CD4-positive, alpha-beta T cell treated with Interleukin-4 for 1 hour (primary cell): ENCODE measurements at regions not wholly inside any gene's neighbourhood (a gene's known extent, or its start where the extent isn't known, plus 50 kb on each side); places are given as distances from the start of the nearest gene placed in this dataset.

ENCODE experiments used
- DNase-seq, 2 donors: peaks; one replicate each; pipeline ENCODE4 v3.0.0-alpha.2; 2020 to 2022

DNA sequence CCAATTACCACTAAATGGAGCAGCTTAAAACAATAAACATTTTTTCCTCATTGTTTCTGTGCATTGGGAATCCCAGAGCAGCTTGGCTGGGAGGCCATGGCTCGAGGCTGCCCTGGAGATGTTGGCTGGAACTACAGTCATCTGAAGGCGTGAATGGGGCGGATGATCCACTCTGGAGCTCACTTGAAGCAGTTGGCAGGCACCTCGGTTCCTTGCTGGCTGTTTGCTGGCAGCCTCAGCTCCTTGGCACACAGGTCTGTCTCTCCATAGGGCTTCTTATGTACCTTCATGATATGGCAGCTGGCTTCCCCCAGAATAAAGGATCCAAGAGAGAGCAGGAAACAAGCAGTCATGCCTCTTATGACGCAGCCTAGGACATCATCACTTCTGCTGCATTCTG is 227.0 kb upstream of the COPS8 start:
- DNase-seq: no peak

DNA sequence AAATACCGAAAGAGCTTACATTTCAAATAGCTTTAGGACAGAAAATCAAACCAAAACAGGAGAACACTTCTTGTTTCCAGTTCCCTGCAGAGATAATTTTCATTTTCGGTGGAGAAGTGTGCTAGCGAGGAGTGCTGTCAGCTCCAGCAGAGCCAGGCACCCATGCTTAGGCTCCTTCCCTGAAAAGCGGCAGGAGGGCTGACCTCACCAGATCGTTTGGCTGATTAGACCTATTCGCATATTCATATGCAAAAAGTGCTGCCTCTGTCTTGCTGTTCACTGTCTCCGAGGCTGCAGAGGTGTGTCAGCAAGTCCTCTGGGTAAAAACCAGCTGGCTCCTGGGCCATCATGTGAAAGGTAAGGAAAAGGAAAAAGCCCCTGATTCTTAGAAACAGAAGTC is 225.8 kb upstream of the COPS8 start:
- DNase-seq: no peak

DNA sequence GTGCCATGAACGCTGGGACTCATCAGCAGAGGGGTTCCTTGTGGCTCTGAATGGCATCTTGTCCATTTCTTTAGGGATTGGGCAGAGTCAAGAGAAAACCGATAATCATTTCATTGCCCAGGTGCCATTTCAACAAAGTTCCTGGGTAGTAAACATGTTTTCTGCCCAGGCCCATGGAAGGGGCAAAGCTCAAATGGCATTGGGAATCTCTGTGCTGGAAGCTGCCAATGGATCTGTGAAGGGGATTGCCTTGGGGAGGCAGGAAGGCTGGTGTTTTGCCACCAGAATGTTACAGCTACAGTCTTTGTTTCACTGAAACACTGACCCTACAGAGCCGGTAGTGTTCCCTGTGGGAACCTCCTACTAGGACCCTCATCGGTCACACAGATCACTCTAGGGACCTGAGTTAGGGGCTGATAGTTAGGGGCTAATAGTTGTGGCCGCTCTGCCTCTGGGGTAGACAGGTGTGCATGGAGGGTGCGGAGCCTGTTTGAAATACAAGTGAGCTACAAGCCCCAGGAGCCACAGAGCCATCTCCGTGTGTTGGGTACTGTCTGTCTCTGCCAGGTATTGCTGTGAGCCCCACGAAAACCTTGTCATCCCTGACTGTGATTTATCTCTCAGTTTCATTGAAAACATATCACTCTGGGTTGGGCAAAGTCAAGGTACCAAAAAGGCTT is 224.4 kb upstream of the COPS8 start:
- DNase-seq: no peak

DNA sequence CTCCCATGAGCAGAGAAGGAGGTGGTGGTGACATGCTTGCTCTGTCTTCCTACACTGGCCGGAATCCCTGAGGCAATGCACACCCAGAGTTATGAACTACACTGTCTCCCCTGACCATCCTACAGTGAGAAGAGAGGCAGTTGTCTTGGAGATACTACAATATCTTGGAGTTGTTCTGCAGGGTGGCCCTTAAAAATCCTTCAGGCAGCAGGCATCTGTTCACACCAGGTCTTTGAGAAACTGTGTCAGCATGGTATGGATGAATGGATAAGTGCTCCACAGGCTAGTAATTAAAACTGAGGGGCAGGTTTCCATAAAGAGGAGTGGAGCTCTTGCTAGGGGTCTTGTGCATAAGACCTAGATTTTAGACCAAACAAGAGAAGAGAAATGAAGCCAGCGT is 223.7 kb upstream of the COPS8 start:
- DNase-seq: no peak

DNA sequence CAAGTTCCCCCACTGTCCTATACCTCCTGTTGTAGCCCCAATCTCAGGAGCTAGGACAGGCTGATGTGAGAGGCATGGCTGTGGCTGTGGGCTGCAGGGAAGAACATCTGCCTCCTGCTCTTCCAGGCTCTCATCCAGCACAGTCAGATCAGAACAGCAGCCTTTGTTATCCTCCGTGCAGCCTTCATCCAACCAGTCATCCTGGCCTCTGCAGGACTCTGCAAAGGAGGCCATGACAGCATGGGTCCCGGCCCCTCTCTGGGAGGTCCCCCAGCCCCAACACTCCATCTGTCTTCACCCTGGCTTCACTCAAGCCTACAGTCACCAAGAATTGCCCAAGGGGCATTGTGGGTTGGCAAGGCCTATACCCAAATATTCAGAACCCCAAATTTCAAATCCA is 223.2 kb upstream of the COPS8 start:
- no peak for DNase-seq

DNA sequence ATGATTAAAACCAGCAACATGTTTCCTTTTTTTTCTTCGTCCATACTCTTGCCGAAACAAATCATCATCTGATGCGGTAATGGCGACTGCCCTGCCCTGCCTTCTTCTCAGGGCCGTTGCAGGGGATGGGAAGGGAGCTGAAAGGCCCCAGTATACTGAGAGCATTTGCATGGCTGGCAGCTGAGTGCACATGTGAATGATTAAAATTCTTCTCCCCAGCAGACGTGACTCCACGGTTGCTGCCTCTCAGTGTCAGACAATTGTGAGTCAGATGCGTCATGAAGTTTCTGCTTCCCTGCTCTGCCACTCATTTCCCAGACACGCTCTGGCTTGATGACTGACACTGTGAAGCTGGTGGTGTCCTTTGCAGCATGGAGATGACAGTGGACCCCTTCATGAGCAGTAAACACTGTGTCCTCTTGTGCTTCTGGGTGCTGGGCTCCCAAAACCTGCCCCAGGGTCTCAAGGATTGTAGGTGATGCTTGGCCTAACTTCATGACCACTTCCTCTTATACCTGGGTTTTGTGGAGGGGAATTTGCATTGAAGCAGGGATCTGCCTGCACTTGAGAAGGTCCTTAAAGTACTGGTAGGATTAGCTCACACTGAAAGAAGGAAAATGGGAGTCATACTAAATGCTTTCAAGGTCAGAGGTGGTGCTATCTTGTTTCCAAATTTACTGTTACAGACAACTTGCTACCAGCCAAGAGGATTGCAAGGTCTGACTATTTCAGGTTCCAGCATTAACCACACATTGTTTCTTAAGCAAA is 222.5 kb upstream of the COPS8 start:
- DNase-seq: no peak

DNA sequence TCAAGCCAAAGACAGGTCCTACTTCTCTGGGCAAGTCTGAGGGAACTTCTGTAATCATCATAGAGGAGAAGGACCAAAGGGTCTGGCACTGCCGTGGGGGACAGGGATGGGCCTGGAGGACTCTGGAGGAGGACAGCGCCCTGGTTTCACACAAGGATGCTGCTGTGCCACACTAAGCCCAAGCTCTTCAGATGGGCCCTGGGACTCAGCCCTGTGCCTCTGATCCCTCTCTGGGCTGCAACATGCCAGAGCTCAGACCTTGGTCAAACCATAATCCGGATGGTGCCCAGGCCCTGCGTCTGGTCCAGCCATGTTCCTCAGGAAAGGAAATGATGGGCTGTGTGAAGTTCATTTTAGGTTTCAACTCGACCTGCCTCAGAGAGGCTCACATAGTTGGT is 222.0 kb upstream of the COPS8 start:
- no peak for DNase-seq

DNA sequence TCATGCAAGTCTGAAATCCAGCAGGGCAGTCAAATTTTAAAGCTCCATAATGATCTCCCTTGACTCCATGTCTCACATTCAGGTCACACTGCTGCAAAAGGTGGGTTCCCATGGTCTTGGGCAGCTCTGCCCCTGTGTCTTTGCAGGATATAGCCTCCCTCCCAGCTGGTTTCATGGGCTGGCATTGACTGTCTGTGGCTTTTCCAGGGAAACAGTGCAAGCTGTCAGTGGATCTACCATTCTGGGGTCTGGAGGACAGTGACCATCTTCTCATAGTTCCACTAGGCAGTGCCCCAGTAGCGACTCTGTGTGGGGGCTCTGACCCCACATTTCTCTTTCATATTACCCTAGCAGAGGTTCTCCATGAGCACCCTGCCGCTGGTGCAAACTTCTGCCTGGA is 220.6 kb upstream of the COPS8 start:
- DNase-seq: no peak

DNA sequence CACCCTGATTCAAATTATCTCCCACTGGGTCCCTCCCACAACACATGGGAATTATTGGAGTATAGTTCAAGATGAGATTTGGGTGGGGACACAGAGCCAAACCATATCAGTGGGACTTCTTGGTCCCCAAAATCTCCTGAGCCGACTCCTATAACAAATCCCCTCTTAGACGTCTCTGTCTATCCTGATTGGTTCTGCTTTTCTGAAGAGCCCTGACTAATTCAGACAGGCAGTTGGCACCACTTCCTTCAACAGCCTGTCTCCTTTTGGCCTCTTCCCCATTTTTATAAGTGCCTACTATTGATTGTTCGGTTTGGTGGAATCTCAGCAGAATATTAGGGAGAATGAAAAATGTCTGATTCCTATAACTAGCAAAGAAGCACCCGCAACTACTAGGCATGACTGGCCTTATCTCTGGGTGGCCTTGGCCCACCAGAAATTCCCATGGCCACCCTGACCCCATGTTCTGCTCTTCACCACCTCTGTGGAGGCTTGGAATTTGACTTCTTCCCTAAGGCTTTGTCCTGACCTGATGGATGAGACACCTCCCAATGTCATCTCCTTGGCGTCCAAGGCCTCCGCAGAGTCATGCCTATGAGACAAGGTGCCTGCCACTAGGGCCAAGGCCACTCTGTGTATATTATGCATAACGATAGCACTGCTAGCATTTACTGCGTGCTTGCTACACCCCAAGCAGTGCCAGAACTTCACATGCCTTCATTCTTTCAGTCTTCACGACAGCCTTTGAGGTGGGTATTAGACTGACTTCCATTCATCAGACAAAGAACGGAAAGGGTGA is 218.9 kb upstream of the COPS8 start:
- DNase-seq: no peak

DNA sequence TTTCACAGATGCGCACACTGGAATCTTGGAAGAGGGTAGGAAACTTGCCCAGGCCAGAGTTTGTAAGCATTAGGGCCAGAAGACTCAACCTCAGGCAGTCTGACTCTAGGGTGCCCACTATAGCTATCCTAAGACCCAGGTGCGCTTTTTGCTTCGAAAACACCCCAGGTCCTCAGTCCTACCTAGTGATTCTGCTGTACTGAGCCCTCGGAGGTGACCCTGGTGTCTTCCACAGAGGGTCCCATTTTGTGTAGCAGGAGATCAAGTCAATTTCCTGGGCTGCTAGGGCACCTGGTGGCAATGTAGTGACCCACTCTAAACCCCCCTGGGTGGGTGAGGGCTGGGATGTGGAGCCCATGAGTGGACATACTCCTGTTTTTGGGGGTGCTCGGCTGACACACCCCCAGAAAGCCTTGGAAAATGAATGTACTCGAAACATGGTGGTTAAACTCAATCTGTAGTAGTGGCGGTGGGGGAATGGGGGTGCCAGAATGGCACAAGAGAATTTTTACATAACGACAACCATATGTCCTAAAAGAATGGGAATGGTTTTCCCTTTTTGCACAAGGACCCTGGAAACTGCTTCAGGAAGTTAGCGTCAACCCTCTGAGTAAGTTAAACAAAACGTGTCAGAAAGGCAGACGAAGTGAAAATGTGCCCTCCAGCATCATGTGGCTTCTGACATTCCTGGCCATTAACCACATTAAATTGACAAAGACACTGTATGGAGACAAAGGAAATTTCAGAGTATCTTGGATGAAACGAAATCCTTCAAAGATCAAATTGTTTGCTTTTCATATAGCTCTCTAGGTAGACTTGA is 218.0 kb upstream of the COPS8 start:
- DNase-seq: no peak

DNA sequence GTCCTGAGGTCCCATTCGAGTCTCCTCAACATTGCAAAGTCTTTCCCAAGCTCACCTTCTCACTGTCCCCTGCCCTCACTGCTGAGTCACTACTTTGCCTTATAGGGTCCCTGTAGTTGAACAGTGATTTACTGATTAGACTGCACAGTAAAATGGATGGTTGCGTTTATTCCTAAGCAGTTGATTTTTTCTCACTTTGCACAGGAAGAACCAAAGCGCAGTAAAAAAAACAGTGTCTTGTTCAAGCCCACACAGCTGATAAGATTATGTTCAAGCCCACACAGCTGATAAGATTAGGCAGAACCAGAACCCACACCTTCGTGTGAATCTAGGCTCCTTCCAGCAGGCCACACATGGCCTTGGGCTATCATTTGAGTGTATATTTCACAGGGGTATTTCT is 215.3 kb upstream of the COPS8 start:
- no peak for DNase-seq

DNA sequence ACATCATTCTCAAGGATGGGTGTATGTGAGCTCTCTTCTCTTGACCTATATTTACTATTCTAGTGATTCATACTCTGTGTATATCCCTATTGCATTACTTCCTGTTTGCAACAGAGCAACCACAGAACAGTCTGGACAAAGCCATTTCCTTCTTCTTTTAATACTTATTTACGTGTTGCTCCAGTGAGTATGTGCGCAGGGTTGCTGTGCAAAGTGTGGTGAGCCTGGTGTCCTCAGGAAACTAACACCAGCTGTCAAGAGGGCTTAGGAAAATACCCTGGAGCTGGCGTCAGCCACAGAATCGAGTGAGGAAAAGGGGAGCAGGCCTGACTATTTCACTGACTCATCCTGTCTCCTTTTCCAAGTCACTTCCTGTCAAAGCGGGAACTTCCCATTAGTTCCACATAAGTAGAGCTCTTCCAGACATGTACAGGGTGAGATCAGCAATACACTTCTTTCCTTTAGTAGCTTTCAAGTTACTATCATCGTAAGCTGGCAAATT is 214.1 kb upstream of the COPS8 start:
- peak; percentile 2 to 68 for DNase-seq

DNA sequence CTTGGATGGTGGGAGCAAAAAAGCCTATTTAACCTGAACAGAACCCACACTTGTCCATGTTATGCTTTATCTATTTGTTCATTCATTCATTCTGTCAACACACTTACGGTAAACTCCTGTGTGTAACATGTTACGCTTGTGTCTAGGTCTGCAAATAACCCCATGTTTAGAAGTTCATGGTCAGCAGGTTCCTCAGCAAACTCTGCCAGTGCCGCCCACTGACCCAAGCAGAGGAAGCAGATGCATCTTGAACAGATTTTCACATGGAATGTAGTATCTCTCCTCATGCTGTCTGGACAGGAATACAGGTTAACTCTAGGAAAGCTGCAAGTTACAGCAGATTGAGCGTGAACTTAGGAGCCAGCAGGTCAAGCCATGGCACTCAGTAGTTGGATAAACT is 213.7 kb upstream of the COPS8 start:
- no peak for DNase-seq

DNA sequence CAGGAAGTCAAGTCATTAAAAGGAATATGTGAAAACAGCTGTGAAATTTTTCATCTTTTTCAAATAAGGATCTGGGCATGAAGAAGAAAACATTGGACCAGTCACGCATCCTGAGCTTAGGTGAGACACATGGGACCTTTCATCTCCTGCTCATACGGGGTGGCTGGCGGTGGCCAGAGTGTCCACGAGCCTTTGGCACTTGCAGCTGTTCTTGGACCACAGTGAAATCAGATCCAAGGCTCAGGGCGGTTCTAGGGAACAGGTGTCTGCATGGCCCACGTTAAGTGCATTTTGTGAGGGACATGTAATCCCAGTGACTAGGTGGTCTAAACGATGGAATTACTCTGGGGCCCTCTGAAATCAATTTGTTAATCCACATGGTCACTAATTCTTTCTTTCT is 212.7 kb upstream of the COPS8 start:
- no peak for DNase-seq

DNA sequence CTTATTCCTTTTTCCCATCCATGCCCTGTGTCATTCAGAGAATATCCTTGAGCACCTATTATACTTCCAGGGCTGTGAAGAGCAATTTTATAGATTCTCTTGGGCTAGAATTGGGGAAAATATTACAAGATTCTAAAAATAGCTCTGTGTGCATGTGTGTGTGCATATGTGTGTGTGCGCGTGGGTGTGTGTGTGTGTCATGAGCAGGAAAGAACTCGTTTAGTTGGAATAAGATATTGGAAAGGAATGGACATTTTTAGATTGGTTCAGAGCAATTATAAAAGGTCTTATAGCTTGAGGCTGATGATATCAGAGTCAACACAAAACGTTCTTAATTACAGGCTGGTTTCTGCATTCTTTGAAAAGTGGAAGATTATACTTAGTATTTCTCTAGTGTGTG is 212.1 kb upstream of the COPS8 start:
- no peak for DNase-seq

DNA sequence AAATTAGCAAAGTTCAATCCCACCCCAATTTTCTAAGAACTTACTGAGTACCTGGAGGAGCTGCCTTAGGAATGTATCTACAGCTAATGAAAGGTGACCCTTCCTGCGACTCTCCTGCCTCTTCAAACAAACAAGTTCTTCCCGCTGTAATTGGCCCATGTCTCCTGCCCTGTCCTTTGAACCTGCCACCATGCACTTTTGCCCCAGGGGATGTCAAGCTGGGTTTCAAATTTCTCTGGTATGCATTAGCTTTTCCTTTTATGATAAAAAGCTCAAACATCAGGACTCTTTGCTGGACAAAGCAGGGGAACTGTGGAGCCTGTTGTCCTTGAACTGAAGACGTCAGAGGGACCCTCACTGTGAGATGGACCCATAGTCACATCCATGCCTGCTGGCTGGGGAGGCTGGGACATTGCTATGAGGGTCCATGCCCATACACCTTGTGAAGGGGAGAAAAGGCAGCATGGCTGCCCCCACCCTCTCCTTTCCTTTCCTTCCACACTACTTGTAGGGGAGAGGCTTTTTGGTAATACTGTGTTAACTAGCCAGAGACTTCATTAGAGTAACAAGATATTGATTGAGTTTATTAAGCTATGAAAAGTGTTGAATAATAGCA is 210.7 kb upstream of the COPS8 start:
- no peak for DNase-seq

DNA sequence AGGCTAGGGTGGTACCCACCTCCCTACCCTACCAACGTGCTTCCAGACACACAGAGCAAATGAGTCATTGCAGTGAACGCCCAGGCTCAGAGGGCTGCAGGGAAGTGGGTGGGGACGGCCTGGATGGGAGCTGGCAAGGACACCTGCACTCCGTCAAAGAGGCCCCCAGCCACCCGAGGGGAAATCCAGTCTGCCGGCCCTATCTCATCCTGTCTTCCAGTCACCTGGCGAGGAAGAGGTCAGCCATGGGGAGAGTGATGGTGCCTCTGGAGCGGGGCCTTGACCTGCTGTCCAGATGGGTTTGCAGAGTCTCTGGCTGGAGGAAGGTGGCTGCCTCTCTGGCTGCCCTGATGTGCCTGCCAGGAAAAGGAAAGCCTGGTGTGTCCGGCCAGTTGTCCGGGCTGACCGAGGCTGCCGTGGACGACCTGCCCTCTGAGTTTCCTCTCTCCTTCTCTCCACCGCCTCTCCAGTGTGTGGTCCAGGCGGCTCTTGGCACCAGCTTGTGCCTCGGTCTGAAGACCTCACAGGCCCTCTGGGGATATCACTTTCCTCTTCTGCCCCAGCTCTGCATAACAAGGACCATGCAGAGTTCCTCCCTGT is 209.7 kb upstream of the COPS8 start:
- DNase-seq: no peak

DNA sequence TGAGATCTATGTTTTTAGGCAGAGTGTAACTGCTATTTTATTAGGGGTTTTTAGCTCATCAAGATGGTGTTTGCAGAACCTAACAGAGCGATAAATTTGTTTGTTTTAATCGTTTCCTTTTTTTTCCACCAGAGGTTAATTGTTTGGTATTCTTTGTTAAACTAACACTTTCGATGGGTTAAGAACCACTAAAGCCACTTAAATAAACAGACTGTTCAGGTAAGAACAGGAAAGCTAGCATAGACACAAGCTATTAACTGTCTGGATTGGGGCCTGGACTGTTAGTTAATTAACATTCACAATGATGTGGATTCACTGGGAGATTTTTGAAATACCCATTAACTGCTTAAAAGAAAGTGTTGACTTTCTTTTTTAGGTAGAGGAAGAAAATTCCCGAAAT is 209.0 kb upstream of the COPS8 start:
- DNase-seq: no peak

DNA sequence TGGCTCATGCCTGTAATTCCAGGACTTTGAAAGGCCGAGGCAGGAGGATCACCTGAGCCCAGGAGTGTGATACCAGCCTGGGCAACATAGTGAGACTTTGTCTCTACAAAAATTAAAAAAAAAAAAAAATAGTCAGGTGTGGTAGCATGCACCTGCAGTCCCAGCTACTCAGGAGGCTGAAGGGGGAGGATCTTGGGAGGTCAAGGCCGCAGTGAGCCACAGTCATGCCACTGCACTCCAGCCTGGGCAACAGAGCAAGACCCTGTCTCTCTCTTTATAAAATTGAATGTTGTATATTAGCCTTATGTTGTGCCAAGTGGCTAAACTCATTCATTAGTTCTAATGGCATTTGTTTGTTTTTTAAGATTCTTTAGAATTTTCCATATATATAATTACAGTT is 207.7 kb upstream of the COPS8 start:
- no peak for DNase-seq

DNA sequence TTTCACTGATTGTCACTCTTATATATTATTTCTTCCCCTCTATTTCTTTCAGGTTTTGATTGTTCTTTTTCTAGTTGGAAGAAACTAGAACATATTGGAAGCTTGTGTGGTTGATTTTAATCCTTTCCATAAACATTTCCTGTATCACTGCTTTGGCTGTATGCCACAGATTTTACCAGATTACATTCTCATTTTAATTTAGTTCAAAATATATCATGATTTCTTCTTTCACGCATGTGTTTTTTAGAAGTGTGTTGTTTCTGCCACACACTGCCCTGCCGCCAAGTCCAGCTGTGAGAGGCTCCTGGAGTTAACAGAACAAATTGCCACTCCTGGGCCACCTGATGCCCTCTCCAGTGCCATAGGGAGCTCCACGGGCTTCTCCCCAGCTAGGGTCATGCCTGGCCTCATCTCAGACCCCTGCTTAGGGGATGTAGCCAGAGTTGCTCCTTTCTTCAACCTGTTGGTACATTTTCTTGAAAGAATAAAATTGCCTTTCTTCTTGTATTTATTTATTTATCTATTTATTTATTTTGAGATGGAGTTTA is 206.2 kb upstream of the COPS8 start:
- no peak for DNase-seq

DNA sequence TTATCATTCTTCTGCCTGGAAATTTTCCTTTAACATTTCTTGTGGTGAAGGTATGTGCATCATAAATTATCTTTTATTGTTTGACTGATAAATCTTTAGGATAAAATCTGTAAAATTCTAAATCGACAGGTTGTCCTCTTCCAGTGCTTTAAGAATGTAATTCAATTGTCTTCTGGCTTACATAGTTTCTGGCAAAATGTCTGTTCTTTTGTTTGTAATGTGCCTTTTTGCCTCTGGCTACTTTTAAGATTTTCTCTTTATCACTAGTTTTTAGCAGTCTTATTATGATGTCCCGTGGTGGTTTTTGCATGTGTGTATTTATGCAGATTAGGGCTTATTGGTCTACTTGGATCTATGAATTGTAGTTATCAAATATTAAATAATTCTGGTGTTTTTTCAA is 203.6 kb upstream of the COPS8 start:
- DNase-seq: no peak

DNA sequence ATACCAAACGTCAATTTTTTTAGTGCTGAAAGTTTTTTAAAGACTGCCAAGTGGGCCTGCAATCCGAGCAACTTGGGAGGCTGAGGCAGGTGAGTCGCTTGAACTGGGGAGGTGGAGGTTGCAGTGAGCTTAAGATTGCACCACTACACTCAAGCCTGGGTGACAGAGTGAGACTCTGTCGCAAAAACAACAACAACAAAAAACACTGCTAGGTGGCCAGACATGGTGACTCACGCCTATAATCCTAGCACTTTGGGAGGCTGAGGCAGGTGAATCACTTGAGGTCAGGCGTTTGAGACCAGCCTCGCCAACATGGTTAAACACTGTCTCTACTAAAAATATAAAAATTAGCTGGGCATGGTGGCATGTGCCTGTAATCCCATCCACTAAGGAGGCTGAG is 202.8 kb upstream of the COPS8 start:
- no peak for DNase-seq
